Vagina (tissue), 2 donors: ENCODE measurements at regions not wholly inside any gene's neighbourhood (a gene's known extent, or its start where the extent isn't known, plus 50 kb on each side); places are given as distances from the start of the nearest gene placed in this dataset.

Experiments used
- DNase-seq, 2 donors: peaks; one replicate each; pipeline ENCODE4 v3.0.0-alpha.2; 2017; ENCODE audit errors: extremely low spot score in 2 of 2
- H3K27ac ChIP-seq: fragments of 200-600 bp; sonication (generic); one replicate; pipeline ENCODE4 v1.5.1; 2019
- H3K27me3 ChIP-seq: fragments of 200-600 bp; sonication (generic); one replicate; pipeline ENCODE4 v1.5.1; 2019
- H3K36me3 ChIP-seq, 2 donors: fragments of 200-600 bp; sonication (generic); one replicate each; pipeline ENCODE4 v1.5.1; 2017 to 2019
- H3K4me1 ChIP-seq: fragments of 200-600 bp; sonication (generic); one replicate; pipeline ENCODE4 v1.5.1; 2019
- H3K4me3 ChIP-seq, 2 donors: fragments of 200-600 bp; sonication (generic); 1 replicate in 1 of 2; 2 replicates in 1 of 2; pipeline ENCODE4 v1.5.1; 2016 to 2019
- H3K9me3 ChIP-seq: fragments of 200-600 bp; sonication (generic); one replicate; pipeline ENCODE4 v1.5.1; 2019
- CTCF ChIP-seq, 3 experiments: fragments of 450-650 bp in 2 of 3; fragments of 200-600 bp in 1 of 3; sonication (generic) in 1 of 3; IDR thresholded peaks; one replicate each; pipeline ENCODE4 v1.5.1; 2017 to 2019; ENCODE audit warnings: antibody characterized with exemption in 3 of 3, mild to moderate bottlenecking in 2 of 3, moderate library complexity in 2 of 3
- POLR2A ChIP-seq, 2 donors: fragments of 450-650 bp; IDR thresholded peaks; one replicate each; pipeline ENCODE4 v1.6.1; 2017; ENCODE audit warnings: antibody characterized with exemption in 2 of 2, mild to moderate bottlenecking in 2 of 2, moderate library complexity in 2 of 2
- POLR2AphosphoS5 ChIP-seq, 2 donors: sonication (generic); formaldehyde crosslinking; IDR thresholded peaks; one replicate each; pipeline ENCODE4 v1.9.0; 2017; ENCODE audit warnings: antibody characterized with exemption in 2 of 2, mild to moderate bottlenecking in 2 of 2, low read depth in 1 of 2; ENCODE audit not compliant: insufficient read depth in 1 of 2
- intact Hi-C: fragments of 100-400 bp; cut with DNase I; formaldehyde crosslinking; loops from one replicate; pipeline ENCODE4 v1.15.1; 2023

DNA sequence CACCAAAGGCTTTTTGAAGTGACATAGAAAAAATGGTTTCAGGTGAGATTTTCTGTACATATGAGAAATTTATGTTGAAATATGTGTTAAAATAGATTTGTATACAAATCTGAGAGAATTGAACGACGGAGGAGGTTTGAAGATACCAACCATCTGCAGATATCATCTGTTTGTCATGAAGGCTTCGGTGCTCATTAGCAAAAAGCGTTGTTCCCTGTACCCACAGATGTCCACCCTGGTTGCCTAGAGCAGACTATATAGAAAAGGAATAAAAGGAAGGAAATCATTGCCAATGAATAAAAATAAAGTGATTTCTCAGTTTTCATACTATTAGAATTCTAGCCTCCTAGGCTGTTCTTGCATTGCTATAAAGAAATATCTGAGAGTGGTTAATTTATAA is 2262.8 kb upstream of the ACO1 start:
- Histone ChIP-seq H3K36me3 (no peaks in the 10 kb centered on the region), H3K9me3 (no peaks in the 10 kb centered on the region), H3K4me1 (no peaks in the 10 kb centered on the region), H3K4me3 (no peak overlapping the region), H3K27me3 (no peaks in the 10 kb centered on the region), H3K27ac (no peak overlapping the region)
- DNase-seq = no peak
- no peak for TF ChIP-seq CTCF (IDR thresholded peaks at IDR 0.05)
- TF ChIP-seq POLR2A (IDR thresholded peaks at IDR 0.05) = no peak
- TF ChIP-seq POLR2AphosphoS5 (IDR thresholded peaks at IDR 0.05; ENCODE audit: insufficient read depth in 1 of 2, low read depth in 1 of 2) = no peak
- intact Hi-C loops = no loop called here

GRCh38 chr9:30125881-30126280 is 2258.6 kb upstream of the ACO1 start:
- Histone ChIP-seq H3K4me1 (no peaks in the 10 kb centered on the region), H3K9me3 (no peaks in the 10 kb centered on the region), H3K27ac (no peak overlapping the region), H3K36me3 (no peaks in the 10 kb centered on the region), H3K27me3 (no peaks in the 10 kb centered on the region), H3K4me3 (no peak overlapping the region)
- DNase-seq = no peak
- intact Hi-C loops = no loop called here
- TF ChIP-seq CTCF (IDR thresholded peaks at IDR 0.05) (no peak), POLR2A (IDR thresholded peaks at IDR 0.05) (no peak), POLR2AphosphoS5 (IDR thresholded peaks at IDR 0.05; ENCODE audit: insufficient read depth in 1 of 2, low read depth in 1 of 2) (no peak)

GRCh38 chr9:30127371-30127770 is 2257.1 kb upstream of the ACO1 start:
- TF ChIP-seq CTCF (IDR thresholded peaks at IDR 0.05) = no peak
- TF ChIP-seq POLR2A (IDR thresholded peaks at IDR 0.05) = no peak
- TF ChIP-seq POLR2AphosphoS5 (IDR thresholded peaks at IDR 0.05; ENCODE audit: insufficient read depth in 1 of 2, low read depth in 1 of 2) = no peak

DNA sequence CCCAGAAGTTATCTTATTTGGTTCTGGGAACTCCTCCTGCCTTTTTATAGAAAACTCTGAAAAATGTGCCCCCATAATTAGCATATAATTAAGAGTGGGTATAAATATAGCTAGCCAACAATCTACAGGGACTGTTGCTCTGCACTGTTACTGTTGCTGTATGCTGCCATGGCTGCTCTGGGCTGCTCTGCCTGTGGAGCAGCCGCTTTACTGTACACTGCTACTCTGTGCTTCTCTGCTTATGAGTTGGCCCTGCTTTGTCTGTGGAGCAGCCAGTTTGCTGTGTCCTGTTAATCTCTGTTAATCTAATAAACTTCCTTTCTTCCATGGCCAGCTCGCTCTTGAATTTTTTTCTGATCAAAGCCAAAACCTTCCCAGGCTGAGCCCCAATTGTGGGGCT is 2244.0 kb upstream of the ACO1 start:
- H3K36me3 ChIP-seq = no peaks in the 10 kb centered on the region
- DNase-seq = no peak
- H3K27ac ChIP-seq = no peak overlapping the region
- TF ChIP-seq POLR2AphosphoS5 (IDR thresholded peaks at IDR 0.05; ENCODE audit: insufficient read depth in 1 of 2, low read depth in 1 of 2) = no peak
- no peak for TF ChIP-seq CTCF (IDR thresholded peaks at IDR 0.05)
- intact Hi-C loops = no loop called here
- no peaks in the 10 kb centered on the region for H3K27me3 ChIP-seq
- H3K9me3 ChIP-seq = no peaks in the 10 kb centered on the region
- H3K4me1 ChIP-seq = no peaks in the 10 kb centered on the region
- no peak overlapping the region for H3K4me3 ChIP-seq

More at GRCh38 chr9:30127371-30127770, 2257.1 kb upstream of the ACO1 start:
- Histone ChIP-seq H3K27ac (no peak overlapping the region), H3K9me3 (no peaks in the 10 kb centered on the region), H3K4me1 (no peaks in the 10 kb centered on the region), H3K27me3 (no peaks in the 10 kb centered on the region), H3K36me3 (no peaks in the 10 kb centered on the region), H3K4me3 (no peak overlapping the region)
- no peak for DNase-seq
- intact Hi-C loops = no loop called here

GRCh38 chr9:30160570-30160969 is 2223.9 kb upstream of the ACO1 start:
- no peak for DNase-seq
- no peaks in the 10 kb centered on the region for H3K27me3 ChIP-seq
- H3K36me3 ChIP-seq = no peaks in the 10 kb centered on the region
- H3K27ac ChIP-seq = no peak overlapping the region
- H3K4me3 ChIP-seq = no peak overlapping the region
- H3K4me1 ChIP-seq = no peaks in the 10 kb centered on the region
- intact Hi-C loops = no loop called here
- TF ChIP-seq POLR2A (IDR thresholded peaks at IDR 0.05) = no peak
- no peak for TF ChIP-seq POLR2AphosphoS5 (IDR thresholded peaks at IDR 0.05; ENCODE audit: insufficient read depth in 1 of 2, low read depth in 1 of 2)
- no peak for TF ChIP-seq CTCF (IDR thresholded peaks at IDR 0.05)
- H3K9me3 ChIP-seq = no peaks in the 10 kb centered on the region
